IPS-18c (cell line): ENCODE measurements at regions not wholly inside any gene's neighbourhood (a gene's known extent, or its start where the extent isn't known, plus 50 kb on each side); places are given as distances from the start of the nearest gene placed in this dataset.

Experiments
- H3K4me3 ChIP-seq: 2 replicates; pipeline ENCODE4 v1.7.0; 2013; ENCODE audit warnings: low read depth, mild to moderate bottlenecking, low read length, moderate library complexity; ENCODE audit not compliant: insufficient read depth
- H3K9me3 ChIP-seq: one replicate; pipeline ENCODE4 v1.6.1; 2013; ENCODE audit warnings: mild to moderate bottlenecking, low read length, moderate library complexity; ENCODE audit not compliant: control insufficient read depth, insufficient read depth

- Histone ChIP-seq H3K4me3 (no peak overlapping the region), H3K9me3 (no peaks in the 10 kb centered on the region)
Measured at GRCh38 chr14:82223276-82223675, 689.6 kb upstream of the SEL1L start.

GRCh38 chr14:82224610-82225009, 691.0 kb upstream of the SEL1L start:
- H3K9me3 ChIP-seq, result no peaks in the 10 kb centered on the region
- H3K4me3 ChIP-seq, result no peak overlapping the region

- Histone ChIP-seq H3K4me3 (no peak overlapping the region), H3K9me3 (no peaks in the 10 kb centered on the region)
Measured at GRCh38 chr14:82230748-82231147, 697.1 kb upstream of the SEL1L start.

GRCh38 chr14:82238649-82239048, 705.0 kb upstream of the SEL1L start:
- Histone ChIP-seq H3K9me3 (no peaks in the 10 kb centered on the region), H3K4me3 (no peak overlapping the region)

GRCh38 chr14:82239223-82239622, 705.6 kb upstream of the SEL1L start:
- H3K4me3 ChIP-seq, result no peak overlapping the region
- H3K9me3 ChIP-seq, result no peaks in the 10 kb centered on the region

GRCh38 chr14:82244791-82245190, 711.1 kb upstream of the SEL1L start:
- no peak overlapping the region for H3K4me3 ChIP-seq
- no peaks in the 10 kb centered on the region for H3K9me3 ChIP-seq

- no peaks in the 10 kb centered on the region for H3K9me3 ChIP-seq
- no peak overlapping the region for H3K4me3 ChIP-seq
Measured at GRCh38 chr14:82251494-82251893, 717.8 kb upstream of the SEL1L start.

GRCh38 chr14:82270286-82270685, 736.6 kb upstream of the SEL1L start:
- no peaks in the 10 kb centered on the region for H3K9me3 ChIP-seq
- no peak overlapping the region for H3K4me3 ChIP-seq

- Histone ChIP-seq H3K9me3 (no peaks in the 10 kb centered on the region), H3K4me3 (no peak overlapping the region)
Measured at GRCh38 chr14:82298811-82299210, 765.2 kb upstream of the SEL1L start.

GRCh38 chr14:82309199-82309598, 775.5 kb upstream of the SEL1L start:
- Histone ChIP-seq H3K4me3 (no peak overlapping the region), H3K9me3 (peaks cover 4% of the 10 kb centered on the region)

GRCh38 chr14:82313889-82314288, 780.2 kb upstream of the SEL1L start:
- peaks cover 4% of the 10 kb centered on the region for H3K9me3 ChIP-seq

GRCh38 chr14:82328442-82328841, 794.8 kb upstream of the SEL1L start:
- no peaks in the 10 kb centered on the region for H3K9me3 ChIP-seq
- H3K4me3 ChIP-seq, result no peak overlapping the region

More at GRCh38 chr14:82313889-82314288, 780.2 kb upstream of the SEL1L start:
- H3K4me3 ChIP-seq, result no peak overlapping the region

GRCh38 chr14:82341261-82341810, 807.7 kb upstream of the SEL1L start:
- peaks cover 2% of the 10 kb centered on the region for H3K9me3 ChIP-seq
- no peak overlapping the region for H3K4me3 ChIP-seq

GRCh38 chr14:82342596-82342995, 808.9 kb upstream of the SEL1L start:
- no peak overlapping the region for H3K4me3 ChIP-seq
- peaks cover 2% of the 10 kb centered on the region for H3K9me3 ChIP-seq

GRCh38 chr14:82345184-82345583, 811.5 kb upstream of the SEL1L start:
- no peak overlapping the region for H3K4me3 ChIP-seq
- H3K9me3 ChIP-seq, result peaks cover 2% of the 10 kb centered on the region

- Histone ChIP-seq H3K4me3 (no peak overlapping the region), H3K9me3 (no peaks in the 10 kb centered on the region)
Measured at GRCh38 chr14:82354126-82354525, 820.5 kb upstream of the SEL1L start.

GRCh38 chr14:82359201-82359600, 825.5 kb upstream of the SEL1L start:
- H3K9me3 ChIP-seq, result no peaks in the 10 kb centered on the region
- H3K4me3 ChIP-seq, result no peak overlapping the region

GRCh38 chr14:82362452-82362851, 828.8 kb upstream of the SEL1L start:
- no peak overlapping the region for H3K4me3 ChIP-seq

GRCh38 chr14:82365471-82365870, 831.8 kb upstream of the SEL1L start:
- H3K4me3 ChIP-seq, result no peak overlapping the region
- no peaks in the 10 kb centered on the region for H3K9me3 ChIP-seq

More at GRCh38 chr14:82362452-82362851, 828.8 kb upstream of the SEL1L start:
- H3K9me3 ChIP-seq, result no peaks in the 10 kb centered on the region
